AG04449 (cell line): ENCODE measurements at regions not wholly inside any gene's neighbourhood (a gene's known extent, or its start where the extent isn't known, plus 50 kb on each side); places are given as distances from the start of the nearest gene placed in this dataset.

Experiments
- CTCF ChIA-PET: fragments of 350-600 bp; formaldehyde crosslinking; extraction: SDS; loops from one replicate; lab custom pipeline; 2021; ENCODE audit warnings: antibody characterized with exemption; lab: Yijun Ruan, JAX
- POLR2A ChIA-PET: fragments of 400-600, 350-600 bp; formaldehyde crosslinking; extraction: SDS; loops from one replicate; lab custom pipeline; 2020; ENCODE audit warnings: antibody characterized with exemption, inconsistent platforms; lab: Yijun Ruan, JAX
- DNase-seq: peaks from one replicate; pipeline ENCODE4 v3.0.0-alpha.2; 2010; ENCODE audit warnings: low read depth, low spot score
- H3K4me3 ChIP-seq: 2 replicates; pipeline ENCODE4 v1.5.1; 2011; ENCODE audit warnings: low read depth, mild to moderate bottlenecking, control low read depth, low read length
- CTCF ChIP-seq: IDR thresholded peaks from one replicate; pipeline ENCODE4 v1.5.1; 2011; ENCODE audit warnings: mild to moderate bottlenecking, moderate library complexity, low read length, control low read depth, inconsistent platforms; ENCODE audit not compliant: insufficient read depth; ENCODE audit errors: missing control alignments

GRCh38 chr6:166776571-166776970, 149.5 kb upstream of the RPS6KA2 start:
- no peak for DNase-seq
- ChIA-PET CTCF (interaction anchor here (1.1 to 14.4 kb wide), 7 partner anchors 10 to 261 kb away, joined by 3 to 163 read pairs (median 14); partner anchors contain the start of gene RNASET2), POLR2A (no interaction called here)
- H3K4me3 ChIP-seq: no peak overlapping the region
- no peak for TF ChIP-seq CTCF

GRCh38 chr6:166775923-166776220, 148.8 kb upstream of the RPS6KA2 start:
- CTCF ChIA-PET: interaction anchor here (1.0 to 14.4 kb wide), 16 partner anchors 7 to 310 kb away, joined by 3 to 163 read pairs (median 6); partner anchors contain the start of gene RNASET2
- POLR2A ChIA-PET: no interaction called here
- TF ChIP-seq CTCF: no peak
- DNase-seq: no peak
- no peak overlapping the region for H3K4me3 ChIP-seq

- ChIA-PET CTCF (interaction anchor here (0.6 to 14.4 kb wide), 37 partner anchors 7 to 515 kb away, joined by 3 to 163 read pairs (median 4); partner anchors contain the start of genes CEP43 and RNASET2), POLR2A (no interaction called here)
- DNase-seq: peak; percentile 9
- TF ChIP-seq CTCF: peak; percentile 81
- no peak overlapping the region for H3K4me3 ChIP-seq
These were observed 148.3 kb upstream of the RPS6KA2 start for GRCh38 chr6:166775180-166775922.

GRCh38 chr6:166774770-166775169, 147.7 kb upstream of the RPS6KA2 start:
- no peak for DNase-seq
- ChIA-PET CTCF (interaction anchor here (0.6 to 14.4 kb wide), 32 partner anchors 8 to 515 kb away, joined by 3 to 163 read pairs (median 4); partner anchors contain the start of genes CEP43 and RNASET2), POLR2A (no interaction called here)
- no peak for TF ChIP-seq CTCF
- no peak overlapping the region for H3K4me3 ChIP-seq

- no peak for TF ChIP-seq CTCF
- ChIA-PET CTCF (interaction anchor here (0.9 to 14.4 kb wide), 28 partner anchors 8 to 516 kb away, joined by 3 to 163 read pairs (median 4); partner anchors contain the start of genes CEP43 and RNASET2), POLR2A (no interaction called here)
- H3K4me3 ChIP-seq: no peak overlapping the region
- DNase-seq: no peak
These were observed 147.2 kb upstream of the RPS6KA2 start for GRCh38 chr6:166774292-166774691.

GRCh38 chr6:166772518-166772917, 145.5 kb upstream of the RPS6KA2 start:
- POLR2A ChIA-PET: no interaction called here
- DNase-seq: no peak
- TF ChIP-seq CTCF: no peak
- H3K4me3 ChIP-seq: no peak overlapping the region
- CTCF ChIA-PET: interaction anchor here (1.6 to 14.4 kb wide), 5 partner anchors 10 to 216 kb away, joined by 4 to 163 read pairs (median 7); no protein-coding TSS in a partner anchor
